HCT116 (cell line): ENCODE measurements at regions not wholly inside any gene's neighbourhood (a gene's known extent, or its start where the extent isn't known, plus 50 kb on each side); places are given as distances from the start of the nearest gene placed in this dataset.

Experiments used
- ATAC-seq: fragments of 200-7000 bp; cut with Tn5 transposase; 2 replicates; pipeline ENCODE4 v1.9.1; 2020; ENCODE audit warnings: mild to moderate bottlenecking, moderate library complexity
- BruUV-seq: library from RNA; stranded (reverse); fragments of 400-500 nt; replicated peaks from 2 replicates; lab custom pipeline; 2021; lab: Mats Ljungman, UMichigan
- CTCF ChIA-PET: fragments of 300-600 bp; sonication (Branson Sonifier 250); formaldehyde crosslinking; loops from one replicate; lab custom pipeline; 2021; ENCODE audit warnings: antibody characterized with exemption; lab: Charles Lee
- POLR2A ChIA-PET: fragments of 300-600, 350-600 bp; sonication (Branson Sonifier 250); formaldehyde crosslinking; loops from one replicate; lab custom pipeline; 2021; ENCODE audit warnings: antibody characterized with exemption; lab: Charles Lee
- RAD21 ChIA-PET, 2 experiments: fragments of 300-600 bp; sonication (Branson Sonifier 250); formaldehyde crosslinking; loops; one replicate each; lab custom pipeline; 2023; ENCODE audit warnings: low total read pairs in 2 of 2; ENCODE audit not compliant: uncharacterized antibody in 2 of 2, unreplicated experiment in 2 of 2, low non-redundant PET in 1 of 2; lab: Charles Lee
- DNase-seq: peaks from one replicate; pipeline ENCODE4 v3.0.0-alpha.2; 2010; ENCODE audit warnings: low read depth, low spot score
- H2AFZ ChIP-seq: fragments of 200-600 bp; shearing (Covaris generic), sonication (generic); 2 replicates; pipeline ENCODE4 v1.6.1; 2017; ENCODE audit warnings: low read depth, mixed run types, mixed read lengths, antibody characterized with exemption, low read length; ENCODE audit not compliant: poor library complexity, severe bottlenecking
- H3K27ac ChIP-seq: 2 replicates; pipeline ENCODE4 v1.5.1; 2012; ENCODE audit warnings: low read depth, low read length
- H3K27me3 ChIP-seq: fragments of 200-600 bp; sonication (generic); 2 replicates; pipeline ENCODE4 v1.6.1; 2016; ENCODE audit warnings: mixed run types, low read length, mixed read lengths; ENCODE audit not compliant: insufficient read depth
- H3K36me3 ChIP-seq, 2 experiments: fragments of 200-500 bp in 1 of 2; fragments of 200-600 bp in 1 of 2; sonication (Bioruptor generic) in 1 of 2; sonication (generic) in 1 of 2; 2 replicates each; pipeline versions ENCODE4 v1.5.1 to v1.6.1; 2014 to 2016; ENCODE audit warnings: low read length in 2 of 2, inconsistent platforms in 1 of 2, mixed read lengths in 1 of 2, mixed run types in 1 of 2; ENCODE audit not compliant: insufficient read depth in 2 of 2, control insufficient read depth in 1 of 2
- H3K4me1 ChIP-seq, 2 experiments: fragments of 200-600 bp in 1 of 2; sonication (generic) in 1 of 2; 2 replicates each; pipeline versions ENCODE4 v1.5.1 to v1.6.1; 2012 to 2017; ENCODE audit warnings: low read length in 2 of 2, inconsistent platforms in 1 of 2, mild to moderate bottlenecking in 1 of 2, mixed read lengths in 1 of 2, mixed run types in 1 of 2, moderate library complexity in 1 of 2; ENCODE audit not compliant: insufficient read depth in 2 of 2, control insufficient read depth in 1 of 2
- H3K4me2 ChIP-seq: fragments of 200-600 bp; sonication (generic); 2 replicates; pipeline ENCODE4 v1.6.1; 2017; ENCODE audit warnings: mixed run types, low read length, mixed read lengths
- H3K4me3 ChIP-seq, 2 experiments: fragments of 200-600 bp in 1 of 2; sonication (generic) in 1 of 2; replicated peaks in 1 of 2; 2 replicates each; pipeline ENCODE4 v1.5.1; 2011 to 2016; ENCODE audit warnings: low read length in 2 of 2, control low read depth in 1 of 2, low read depth in 1 of 2, mild to moderate bottlenecking in 1 of 2, mixed read lengths in 1 of 2, mixed run types in 1 of 2
- H3K79me2 ChIP-seq: fragments of 200-600 bp; sonication (generic); 2 replicates; pipeline ENCODE4 v1.6.1; 2017; ENCODE audit warnings: mild to moderate bottlenecking, mixed run types, low read length, moderate library complexity, mixed read lengths; ENCODE audit not compliant: insufficient read depth
- H3K9ac ChIP-seq: fragments of 200-600 bp; sonication (generic); 2 replicates; pipeline ENCODE4 v1.6.1; 2016; ENCODE audit warnings: low read length, mixed read lengths
- H3K9me2 ChIP-seq: fragments of 200-600 bp; sonication (generic), shearing (Covaris generic); 2 replicates; pipeline ENCODE4 v1.6.1; 2017; ENCODE audit warnings: mixed run types, mild to moderate bottlenecking, moderate library complexity; ENCODE audit not compliant: insufficient read depth
- H3K9me3 ChIP-seq, 2 experiments: fragments of 200-500 bp in 1 of 2; fragments of 200-600 bp in 1 of 2; sonication (Bioruptor generic) in 1 of 2; sonication (generic) in 1 of 2; 2 replicates each; pipeline ENCODE4 v1.6.1; 2014 to 2017; ENCODE audit warnings: low read length in 2 of 2, mixed read lengths in 2 of 2, inconsistent platforms in 1 of 2, low read depth in 1 of 2, mild to moderate bottlenecking in 1 of 2, mixed run types in 1 of 2, moderate library complexity in 1 of 2; ENCODE audit not compliant: control insufficient read depth in 1 of 2, insufficient read depth in 1 of 2
- H4K20me1 ChIP-seq: fragments of 200-600 bp; sonication (generic), shearing (Covaris generic); 2 replicates; pipeline ENCODE4 v1.6.1; 2017; ENCODE audit warnings: mixed run types, mild to moderate bottlenecking, moderate library complexity; ENCODE audit not compliant: insufficient read depth
- ELF1 ChIP-seq: IDR thresholded peaks from 2 replicates; pipeline ENCODE4 v1.6.1; 2012; ENCODE audit warnings: low read depth, borderline replicate concordance
- EZH2phosphoT487 ChIP-seq: fragments of 200-600 bp; IDR thresholded peaks from 2 replicates; pipeline ENCODE4 v1.6.1; 2018; ENCODE audit warnings: antibody characterized with exemption, borderline replicate concordance
- FOSL1 ChIP-seq: IDR thresholded peaks from 2 replicates; pipeline ENCODE4 v1.6.1; 2012; ENCODE audit warnings: low read depth
- JUND ChIP-seq: IDR thresholded peaks from 2 replicates; pipeline ENCODE4 v1.6.1; 2012
- POLR2AphosphoS5 ChIP-seq: IDR thresholded peaks from 2 replicates; pipeline ENCODE4 v1.6.1; 2011; ENCODE audit warnings: mild to moderate bottlenecking, low read depth, low read length, moderate library complexity
- RAD21 ChIP-seq: IDR thresholded peaks from 2 replicates; pipeline ENCODE4 v1.6.1; 2012; ENCODE audit warnings: low read depth, mild to moderate bottlenecking
- SP1 ChIP-seq: IDR thresholded peaks from 2 replicates; pipeline ENCODE4 v1.6.1; 2012; ENCODE audit warnings: low read depth
- SRF ChIP-seq: IDR thresholded peaks from 2 replicates; pipeline ENCODE4 v1.6.1; 2012; ENCODE audit warnings: low read depth
- TCF7L2 ChIP-seq: IDR thresholded peaks from 2 replicates; pipeline ENCODE4 v1.7.0; 2011; ENCODE audit warnings: borderline replicate concordance, inconsistent platforms; ENCODE audit not compliant: insufficient read depth, insufficient read length; ENCODE audit errors: extremely low read depth
- YY1 ChIP-seq: IDR thresholded peaks from 2 replicates; pipeline ENCODE4 v1.6.1; 2011; ENCODE audit warnings: low read length, low read depth, moderate library complexity, mild to moderate bottlenecking; ENCODE audit not compliant: insufficient replicate concordance; ENCODE audit errors: extremely low read depth
- ZFX ChIP-seq: fragments of 450-650 bp; IDR thresholded peaks from 2 replicates; pipeline ENCODE4 v1.6.1; 2017
- intact Hi-C: fragments of 100-400 bp; cut with micrococcal nuclease; formaldehyde crosslinking; loops from 2 replicates; pipeline ENCODE4 v1.10.0; 2022
- TF ChIP-seq, protein P1 (sequence below): IDR thresholded peaks from 2 replicates; pipeline ENCODE4 v1.6.1; 2012
- TF ChIP-seq, protein P2 (sequence below): IDR thresholded peaks from 2 replicates; pipeline ENCODE4 v1.6.1; 2012; ENCODE audit warnings: low read depth
- TF ChIP-seq, protein P3 (sequence below), 3 experiments: fragments of 200-600 bp in 1 of 3; sonication (generic) in 1 of 3; IDR thresholded peaks in 2 of 3; conservative IDR thresholded peaks in 1 of 3; 2 replicates each; pipeline ENCODE4 v1.5.1; 2012 to 2017; ENCODE audit warnings: low read depth in 2 of 3, low read length in 2 of 3, antibody characterized with exemption in 1 of 3, borderline replicate concordance in 1 of 3, control low read depth in 1 of 3, mild to moderate bottlenecking in 1 of 3, mixed read lengths in 1 of 3, mixed run types in 1 of 3, moderate library complexity in 1 of 3; ENCODE audit not compliant: insufficient read depth in 1 of 3

DNA sequence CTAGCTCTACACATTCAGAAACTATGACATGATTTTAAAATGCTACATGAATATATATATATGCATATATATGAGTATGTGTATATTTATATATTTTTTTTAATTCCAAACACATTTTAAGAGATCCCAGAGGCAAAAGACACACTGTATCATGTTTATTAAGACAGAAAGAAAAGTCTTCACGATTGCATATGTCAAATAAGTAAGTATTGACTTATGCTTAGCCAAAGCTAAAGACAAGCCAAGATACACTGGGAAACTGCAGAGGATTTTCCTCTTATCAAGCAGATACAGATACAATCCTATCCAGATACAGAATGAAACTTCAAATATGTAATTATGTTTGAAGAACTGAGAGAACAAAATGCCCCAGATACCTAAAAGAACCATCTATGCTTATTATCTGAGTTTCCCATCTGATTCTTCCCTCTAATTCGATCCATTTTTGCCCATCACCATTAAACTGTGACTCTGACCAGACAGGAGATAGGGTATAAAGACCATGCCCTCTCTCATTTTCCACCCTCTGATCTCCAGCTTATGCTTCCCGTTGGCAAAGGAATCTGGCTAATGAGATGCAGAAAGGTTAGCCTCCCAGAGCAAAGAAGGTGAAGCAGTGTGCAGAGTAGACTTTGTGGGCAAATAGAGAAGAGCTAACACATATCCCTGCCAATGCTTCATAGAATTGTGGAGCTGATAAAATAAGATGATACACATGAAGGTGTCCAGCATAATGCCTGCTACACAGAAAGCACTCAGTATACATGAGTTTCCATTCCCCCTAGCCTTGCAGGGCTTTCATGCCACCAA, 131.0 kb upstream of the TARS1 start (continued):
- TF ChIP-seq RAD21, result no peak
- no peak for TF ChIP-seq TCF7L2
- no peak for TF ChIP-seq ZFX
- TF ChIP-seq SRF, result no peak
- TF ChIP-seq, protein P1, sequence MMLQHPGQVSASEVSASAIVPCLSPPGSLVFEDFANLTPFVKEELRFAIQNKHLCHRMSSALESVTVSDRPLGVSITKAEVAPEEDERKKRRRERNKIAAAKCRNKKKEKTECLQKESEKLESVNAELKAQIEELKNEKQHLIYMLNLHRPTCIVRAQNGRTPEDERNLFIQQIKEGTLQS, result no peak
- TF ChIP-seq JUND, result no peak
- TF ChIP-seq YY1, result no peak
- TF ChIP-seq SP1, result no peak
- no peak for TF ChIP-seq ELF1

DNA sequence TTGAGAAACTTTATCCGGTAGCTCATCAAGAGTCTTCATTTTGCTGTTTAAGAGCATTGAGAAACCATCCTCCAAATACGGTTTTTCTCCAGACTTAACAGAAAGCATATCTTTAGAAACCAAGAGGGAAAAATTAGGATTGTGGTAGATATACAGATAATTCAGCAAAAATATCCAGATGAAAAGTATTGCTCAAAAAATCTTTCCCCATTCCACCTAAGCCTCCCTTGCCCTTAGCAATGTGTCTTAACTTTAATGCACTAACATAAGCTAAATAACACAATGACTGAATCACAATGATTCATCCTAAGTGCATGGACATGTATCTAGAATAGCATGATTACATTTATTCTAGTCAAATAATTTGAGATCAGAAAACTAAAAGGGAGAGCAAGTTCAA, 130.3 kb upstream of the TARS1 start:
- no TSS peak for BruUV-seq
- H3K9me3 ChIP-seq, result no peaks in the 10 kb centered on the region
- H3K9me2 ChIP-seq, result no peaks in the 10 kb centered on the region
- no peak overlapping the region for H3K4me2 ChIP-seq
- no peaks in the 10 kb centered on the region for H3K27me3 ChIP-seq
- H3K4me1 ChIP-seq, result peaks cover 2 to 22% of the 10 kb centered on the region in 2 experiments; a peak in 3 of 4 replicates
- DNase-seq, result no peak
- no peak overlapping the region for H3K9ac ChIP-seq
- H3K79me2 ChIP-seq, result no peaks in the 10 kb centered on the region
- ChIA-PET RAD21 (no interaction called here), POLR2A (no interaction called here), CTCF (interaction anchor here (1.8 kb wide), 1 partner anchor 12 kb away, joined by 5 read pairs; no protein-coding TSS in a partner anchor)
- H3K4me3 ChIP-seq, result no peak overlapping the region
- H4K20me1 ChIP-seq, result no peaks in the 10 kb centered on the region
- intact Hi-C loops, result no loop called here
- H2AFZ ChIP-seq, result no peak overlapping the region
- no peak for ATAC-seq
- no peak overlapping the region for H3K27ac ChIP-seq
- no peaks in the 10 kb centered on the region for H3K36me3 ChIP-seq
- TF ChIP-seq ELF1, result no peak
- TF ChIP-seq POLR2AphosphoS5, result no peak
- no peak for TF ChIP-seq FOSL1
- TF ChIP-seq SRF, result no peak
- TF ChIP-seq, protein P2, sequence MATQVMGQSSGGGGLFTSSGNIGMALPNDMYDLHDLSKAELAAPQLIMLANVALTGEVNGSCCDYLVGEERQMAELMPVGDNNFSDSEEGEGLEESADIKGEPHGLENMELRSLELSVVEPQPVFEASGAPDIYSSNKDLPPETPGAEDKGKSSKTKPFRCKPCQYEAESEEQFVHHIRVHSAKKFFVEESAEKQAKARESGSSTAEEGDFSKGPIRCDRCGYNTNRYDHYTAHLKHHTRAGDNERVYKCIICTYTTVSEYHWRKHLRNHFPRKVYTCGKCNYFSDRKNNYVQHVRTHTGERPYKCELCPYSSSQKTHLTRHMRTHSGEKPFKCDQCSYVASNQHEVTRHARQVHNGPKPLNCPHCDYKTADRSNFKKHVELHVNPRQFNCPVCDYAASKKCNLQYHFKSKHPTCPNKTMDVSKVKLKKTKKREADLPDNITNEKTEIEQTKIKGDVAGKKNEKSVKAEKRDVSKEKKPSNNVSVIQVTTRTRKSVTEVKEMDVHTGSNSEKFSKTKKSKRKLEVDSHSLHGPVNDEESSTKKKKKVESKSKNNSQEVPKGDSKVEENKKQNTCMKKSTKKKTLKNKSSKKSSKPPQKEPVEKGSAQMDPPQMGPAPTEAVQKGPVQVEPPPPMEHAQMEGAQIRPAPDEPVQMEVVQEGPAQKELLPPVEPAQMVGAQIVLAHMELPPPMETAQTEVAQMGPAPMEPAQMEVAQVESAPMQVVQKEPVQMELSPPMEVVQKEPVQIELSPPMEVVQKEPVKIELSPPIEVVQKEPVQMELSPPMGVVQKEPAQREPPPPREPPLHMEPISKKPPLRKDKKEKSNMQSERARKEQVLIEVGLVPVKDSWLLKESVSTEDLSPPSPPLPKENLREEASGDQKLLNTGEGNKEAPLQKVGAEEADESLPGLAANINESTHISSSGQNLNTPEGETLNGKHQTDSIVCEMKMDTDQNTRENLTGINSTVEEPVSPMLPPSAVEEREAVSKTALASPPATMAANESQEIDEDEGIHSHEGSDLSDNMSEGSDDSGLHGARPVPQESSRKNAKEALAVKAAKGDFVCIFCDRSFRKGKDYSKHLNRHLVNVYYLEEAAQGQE, result no peak
- no peak for TF ChIP-seq ZFX
- no peak for TF ChIP-seq EZH2phosphoT487
- TF ChIP-seq, protein P3, sequence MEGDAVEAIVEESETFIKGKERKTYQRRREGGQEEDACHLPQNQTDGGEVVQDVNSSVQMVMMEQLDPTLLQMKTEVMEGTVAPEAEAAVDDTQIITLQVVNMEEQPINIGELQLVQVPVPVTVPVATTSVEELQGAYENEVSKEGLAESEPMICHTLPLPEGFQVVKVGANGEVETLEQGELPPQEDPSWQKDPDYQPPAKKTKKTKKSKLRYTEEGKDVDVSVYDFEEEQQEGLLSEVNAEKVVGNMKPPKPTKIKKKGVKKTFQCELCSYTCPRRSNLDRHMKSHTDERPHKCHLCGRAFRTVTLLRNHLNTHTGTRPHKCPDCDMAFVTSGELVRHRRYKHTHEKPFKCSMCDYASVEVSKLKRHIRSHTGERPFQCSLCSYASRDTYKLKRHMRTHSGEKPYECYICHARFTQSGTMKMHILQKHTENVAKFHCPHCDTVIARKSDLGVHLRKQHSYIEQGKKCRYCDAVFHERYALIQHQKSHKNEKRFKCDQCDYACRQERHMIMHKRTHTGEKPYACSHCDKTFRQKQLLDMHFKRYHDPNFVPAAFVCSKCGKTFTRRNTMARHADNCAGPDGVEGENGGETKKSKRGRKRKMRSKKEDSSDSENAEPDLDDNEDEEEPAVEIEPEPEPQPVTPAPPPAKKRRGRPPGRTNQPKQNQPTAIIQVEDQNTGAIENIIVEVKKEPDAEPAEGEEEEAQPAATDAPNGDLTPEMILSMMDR (IDR thresholded peaks at IDR 0.05 in 2 of 3, conservative IDR thresholded peaks at IDR 0.05 in 1 of 3; ENCODE audit: borderline replicate concordance in 1 of 3, insufficient read depth in 1 of 3, low read depth in 2 of 3, low read length in 2 of 3), result no peak
